OCI-LY7 (cell line): ENCODE measurements at regions not wholly inside any gene's neighbourhood (a gene's known extent, or its start where the extent isn't known, plus 50 kb on each side); places are given as distances from the start of the nearest gene placed in this dataset.

Experiments
- BruUV-seq: library from RNA; stranded (reverse); fragments of 400-500 nt; replicated peaks from 2 replicates; lab custom pipeline; 2021; lab: Mats Ljungman, UMichigan
- CTCF ChIA-PET: fragments of 300-600 bp; sonication (Branson Sonifier 250); formaldehyde crosslinking; loops from one replicate; lab custom pipeline; 2022; ENCODE audit warnings: antibody characterized with exemption; ENCODE audit not compliant: unreplicated experiment; lab: Charles Lee
- POLR2A ChIA-PET: fragments of 300-600 bp; sonication (Branson Sonifier 250); formaldehyde crosslinking; loops from one replicate; lab custom pipeline; 2022; ENCODE audit warnings: antibody characterized with exemption; lab: Charles Lee
- DNase-seq: peaks from one replicate; pipeline ENCODE4 v3.0.0-alpha.2; 2015; ENCODE audit warnings: low spot score
- H2AFZ ChIP-seq: fragments of 200-600 bp; sonication (generic), shearing (Covaris generic); 2 replicates; pipeline ENCODE4 v1.6.1; 2014; ENCODE audit warnings: mild to moderate bottlenecking, antibody characterized with exemption, low read length, moderate library complexity
- H3K27ac ChIP-seq: fragments of 200-600 bp; sonication (generic); 2 replicates; pipeline ENCODE4 v1.5.1; 2014; ENCODE audit warnings: mixed run types, low read depth, mild to moderate bottlenecking, moderate library complexity, low read length, inconsistent platforms; ENCODE audit not compliant: poor library complexity, severe bottlenecking
- H3K36me3 ChIP-seq: fragments of 200-600 bp; sonication (generic); 2 replicates; pipeline ENCODE4 v1.6.1; 2014; ENCODE audit warnings: mild to moderate bottlenecking, antibody characterized with exemption, low read length, moderate library complexity, mixed read lengths; ENCODE audit not compliant: insufficient read depth
- H3K4me1 ChIP-seq: fragments of 200-600 bp; sonication (generic); 2 replicates; pipeline ENCODE4 v1.5.1; 2014; ENCODE audit warnings: mild to moderate bottlenecking, low read length; ENCODE audit not compliant: insufficient read depth, poor library complexity, severe bottlenecking
- H3K4me2 ChIP-seq: fragments of 200-600 bp; sonication (generic); 2 replicates; pipeline ENCODE4 v1.6.1; 2014; ENCODE audit warnings: mild to moderate bottlenecking, low read length
- H3K4me3 ChIP-seq: fragments of 200-600 bp; sonication (generic); 2 replicates; pipeline ENCODE4 v1.5.1; 2014; ENCODE audit warnings: mild to moderate bottlenecking, low read depth, low read length; ENCODE audit not compliant: poor library complexity, severe bottlenecking
- H3K79me2 ChIP-seq: fragments of 200-600 bp; sonication (generic); 2 replicates; pipeline ENCODE4 v1.6.1; 2016; ENCODE audit warnings: low read depth, mild to moderate bottlenecking, low read length, moderate library complexity, mixed read lengths; ENCODE audit not compliant: insufficient read depth
- H3K9me2 ChIP-seq: fragments of 200-600 bp; sonication (generic); 2 replicates; pipeline ENCODE4 v1.6.1; 2016; ENCODE audit warnings: mild to moderate bottlenecking, low read length, mixed read lengths; ENCODE audit not compliant: insufficient read depth
- H3K9me3 ChIP-seq: fragments of 200-600 bp; sonication (generic); 2 replicates; pipeline ENCODE4 v1.6.1; 2014; ENCODE audit warnings: mild to moderate bottlenecking, mixed run types, low read length, mixed read lengths
- H4K20me1 ChIP-seq: fragments of 200-600 bp; sonication (generic); 2 replicates; pipeline ENCODE4 v1.6.1; 2014; ENCODE audit warnings: mild to moderate bottlenecking, antibody characterized with exemption, low read length, moderate library complexity, mixed read lengths; ENCODE audit not compliant: insufficient read depth
- EZH2phosphoT487 ChIP-seq: fragments of 200-600 bp; sonication (generic); IDR thresholded peaks from 2 replicates; pipeline ENCODE4 v1.6.1; 2018; ENCODE audit warnings: low read depth, borderline replicate concordance, mild to moderate bottlenecking, mixed run types, antibody characterized with exemption, low read length, moderate library complexity, mixed read lengths
- intact Hi-C: fragments of 100-400 bp; cut with micrococcal nuclease; formaldehyde crosslinking; loops from one replicate; pipeline ENCODE4 v1.10.0; 2022; ENCODE audit not compliant: unreplicated experiment
- TF ChIP-seq, protein P1 (sequence below): fragments of 200-600 bp; sonication (generic); conservative IDR thresholded peaks from 2 replicates; pipeline ENCODE4 v1.5.1; 2014; ENCODE audit warnings: mild to moderate bottlenecking, antibody characterized with exemption, low read length, moderate library complexity, mixed read lengths

DNA sequence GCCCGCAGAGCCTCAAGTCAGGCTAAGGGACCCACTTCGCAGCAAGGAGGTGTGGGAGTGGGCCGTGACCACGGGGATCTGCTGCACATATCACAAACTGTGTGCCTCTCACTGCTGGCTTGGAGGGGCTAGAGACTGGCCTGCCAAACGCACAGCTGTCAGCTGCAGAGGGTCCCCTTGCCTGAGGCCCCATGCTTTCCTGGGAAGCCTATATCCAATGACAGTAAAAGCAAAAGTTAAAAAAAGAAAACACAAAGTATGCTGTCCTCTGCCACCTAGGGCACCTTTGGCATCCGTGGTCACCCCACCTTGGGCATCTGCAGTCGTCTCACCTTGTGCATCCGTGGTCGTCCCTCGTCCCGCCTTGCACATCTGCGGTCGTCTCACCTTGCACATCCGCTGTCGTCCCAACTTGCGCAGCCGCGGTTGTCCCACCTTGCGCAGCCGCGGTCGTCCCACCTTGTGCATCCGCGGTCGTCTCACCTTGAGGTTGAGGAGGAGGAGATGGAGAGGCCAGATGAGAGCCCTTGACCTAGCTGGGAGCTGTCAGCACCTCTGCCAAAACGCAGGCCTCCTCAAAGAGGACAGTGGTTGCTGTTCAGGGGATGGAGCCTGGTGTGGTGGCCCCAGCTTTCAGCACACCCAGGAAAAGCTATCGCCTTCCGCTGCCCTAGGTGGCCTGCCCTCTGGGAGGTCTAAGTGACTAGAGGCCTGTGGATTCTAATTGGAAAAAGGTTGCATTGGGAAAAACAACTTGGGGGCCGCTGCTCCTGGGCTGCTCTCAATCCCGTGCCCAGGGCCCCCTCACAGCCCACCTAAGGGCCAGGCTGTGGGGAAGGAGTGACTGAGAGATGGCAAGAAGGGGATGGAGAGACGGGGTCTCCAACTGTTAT is 90.5 kb downstream of the MYEOV start:
- TF ChIP-seq, protein P1, sequence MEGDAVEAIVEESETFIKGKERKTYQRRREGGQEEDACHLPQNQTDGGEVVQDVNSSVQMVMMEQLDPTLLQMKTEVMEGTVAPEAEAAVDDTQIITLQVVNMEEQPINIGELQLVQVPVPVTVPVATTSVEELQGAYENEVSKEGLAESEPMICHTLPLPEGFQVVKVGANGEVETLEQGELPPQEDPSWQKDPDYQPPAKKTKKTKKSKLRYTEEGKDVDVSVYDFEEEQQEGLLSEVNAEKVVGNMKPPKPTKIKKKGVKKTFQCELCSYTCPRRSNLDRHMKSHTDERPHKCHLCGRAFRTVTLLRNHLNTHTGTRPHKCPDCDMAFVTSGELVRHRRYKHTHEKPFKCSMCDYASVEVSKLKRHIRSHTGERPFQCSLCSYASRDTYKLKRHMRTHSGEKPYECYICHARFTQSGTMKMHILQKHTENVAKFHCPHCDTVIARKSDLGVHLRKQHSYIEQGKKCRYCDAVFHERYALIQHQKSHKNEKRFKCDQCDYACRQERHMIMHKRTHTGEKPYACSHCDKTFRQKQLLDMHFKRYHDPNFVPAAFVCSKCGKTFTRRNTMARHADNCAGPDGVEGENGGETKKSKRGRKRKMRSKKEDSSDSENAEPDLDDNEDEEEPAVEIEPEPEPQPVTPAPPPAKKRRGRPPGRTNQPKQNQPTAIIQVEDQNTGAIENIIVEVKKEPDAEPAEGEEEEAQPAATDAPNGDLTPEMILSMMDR: no peak
- TF ChIP-seq EZH2phosphoT487: no peak
- no peak for DNase-seq
- Histone ChIP-seq H2AFZ (no peak overlapping the region), H3K9me3 (no peaks in the 10 kb centered on the region), H3K4me2 (no peak overlapping the region), H3K4me1 (peaks cover 12% of the 10 kb centered on the region), H3K79me2 (no peaks in the 10 kb centered on the region), H3K9me2 (no peaks in the 10 kb centered on the region), H4K20me1 (no peaks in the 10 kb centered on the region), H3K4me3 (no peak overlapping the region), H3K36me3 (no peaks in the 10 kb centered on the region), H3K27ac (no peak overlapping the region)
- intact Hi-C loops: loop anchor here (5.0 kb wide), 1 partner anchor 87 kb away; no protein-coding TSS in a partner anchor
- no TSS peak for BruUV-seq
- ChIA-PET POLR2A (no interaction called here), CTCF (no interaction called here)

DNA sequence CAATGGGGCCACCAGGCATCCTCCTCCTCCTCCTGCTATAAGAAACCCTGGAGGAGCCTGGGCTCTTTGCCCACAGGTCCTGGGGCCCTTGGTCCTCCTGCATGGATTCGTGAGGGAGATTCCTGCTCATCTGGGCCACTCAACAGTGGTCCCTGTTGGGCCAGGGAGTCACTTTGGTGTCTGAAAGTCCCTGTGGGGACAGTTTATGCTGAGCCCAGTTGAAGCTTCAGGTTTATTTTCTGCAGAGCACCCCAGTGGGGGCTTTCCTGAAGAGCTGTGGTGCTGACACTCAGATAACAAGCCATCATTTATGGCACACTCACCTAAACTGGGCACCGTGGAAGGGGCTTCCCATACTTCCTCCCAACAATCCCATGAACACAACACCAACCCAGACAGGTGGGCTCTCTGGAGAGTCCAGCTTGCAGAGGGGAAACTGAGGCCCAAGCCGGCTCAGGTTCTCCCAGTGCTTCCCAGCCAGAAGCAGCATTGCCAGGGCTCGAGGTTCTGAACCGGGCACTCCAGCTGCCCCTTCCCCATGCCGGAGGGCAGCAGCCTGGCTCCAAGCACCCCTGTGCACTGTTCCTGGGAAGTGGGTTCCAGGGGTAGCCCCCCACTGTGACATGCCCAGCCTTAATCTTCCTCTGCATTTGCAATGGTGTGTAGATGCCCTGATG is 91.3 kb downstream of the MYEOV start:
- H4K20me1 ChIP-seq: no peaks in the 10 kb centered on the region
- BruUV-seq: no TSS peak
- intact Hi-C loops: no loop called here
- ChIA-PET CTCF (no interaction called here), POLR2A (no interaction called here)
- no peak for TF ChIP-seq EZH2phosphoT487
- TF ChIP-seq, protein P1: no peak
- no peaks in the 10 kb centered on the region for H3K79me2 ChIP-seq
- no peak overlapping the region for H2AFZ ChIP-seq
- DNase-seq: no peak
- H3K4me3 ChIP-seq: no peak overlapping the region
- no peaks in the 10 kb centered on the region for H3K9me3 ChIP-seq
- peaks cover 12% of the 10 kb centered on the region for H3K4me1 ChIP-seq
- H3K9me2 ChIP-seq: no peaks in the 10 kb centered on the region
- no peaks in the 10 kb centered on the region for H3K36me3 ChIP-seq
- H3K27ac ChIP-seq: no peak overlapping the region
- H3K4me2 ChIP-seq: no peak overlapping the region
